HCT116 (cell line): ENCODE measurements at regions not wholly inside any gene's neighbourhood (a gene's known extent, or its start where the extent isn't known, plus 50 kb on each side); places are given as distances from the start of the nearest gene placed in this dataset.

Source experiments
- ATAC-seq: fragments of 200-7000 bp; cut with Tn5 transposase; 2 replicates; pipeline ENCODE4 v1.9.1; 2020; ENCODE audit warnings: mild to moderate bottlenecking, moderate library complexity
- BruUV-seq: library from RNA; stranded (reverse); fragments of 400-500 nt; replicated peaks from 2 replicates; lab custom pipeline; 2021; lab: Mats Ljungman, UMichigan
- CTCF ChIA-PET: fragments of 300-600 bp; sonication (Branson Sonifier 250); formaldehyde crosslinking; loops from one replicate; lab custom pipeline; 2021; ENCODE audit warnings: antibody characterized with exemption; lab: Charles Lee
- POLR2A ChIA-PET: fragments of 300-600, 350-600 bp; sonication (Branson Sonifier 250); formaldehyde crosslinking; loops from one replicate; lab custom pipeline; 2021; ENCODE audit warnings: antibody characterized with exemption; lab: Charles Lee
- RAD21 ChIA-PET, 2 experiments: fragments of 300-600 bp; sonication (Branson Sonifier 250); formaldehyde crosslinking; loops; one replicate each; lab custom pipeline; 2023; ENCODE audit warnings: low total read pairs in 2 of 2; ENCODE audit not compliant: uncharacterized antibody in 2 of 2, unreplicated experiment in 2 of 2, low non-redundant PET in 1 of 2; lab: Charles Lee
- DNase-seq: peaks from one replicate; pipeline ENCODE4 v3.0.0-alpha.2; 2010; ENCODE audit warnings: low read depth, low spot score
- H2AFZ ChIP-seq: fragments of 200-600 bp; shearing (Covaris generic), sonication (generic); 2 replicates; pipeline ENCODE4 v1.6.1; 2017; ENCODE audit warnings: low read depth, mixed run types, mixed read lengths, antibody characterized with exemption, low read length; ENCODE audit not compliant: poor library complexity, severe bottlenecking
- H3K27ac ChIP-seq: 2 replicates; pipeline ENCODE4 v1.5.1; 2012; ENCODE audit warnings: low read depth, low read length
- H3K27me3 ChIP-seq: fragments of 200-600 bp; sonication (generic); 2 replicates; pipeline ENCODE4 v1.6.1; 2016; ENCODE audit warnings: mixed run types, low read length, mixed read lengths; ENCODE audit not compliant: insufficient read depth
- H3K36me3 ChIP-seq, 2 experiments: fragments of 200-500 bp in 1 of 2; fragments of 200-600 bp in 1 of 2; sonication (Bioruptor generic) in 1 of 2; sonication (generic) in 1 of 2; 2 replicates each; pipeline versions ENCODE4 v1.5.1 to v1.6.1; 2014 to 2016; ENCODE audit warnings: low read length in 2 of 2, inconsistent platforms in 1 of 2, mixed read lengths in 1 of 2, mixed run types in 1 of 2; ENCODE audit not compliant: insufficient read depth in 2 of 2, control insufficient read depth in 1 of 2
- H3K4me1 ChIP-seq, 2 experiments: fragments of 200-600 bp in 1 of 2; sonication (generic) in 1 of 2; 2 replicates each; pipeline versions ENCODE4 v1.5.1 to v1.6.1; 2012 to 2017; ENCODE audit warnings: low read length in 2 of 2, inconsistent platforms in 1 of 2, mild to moderate bottlenecking in 1 of 2, mixed read lengths in 1 of 2, mixed run types in 1 of 2, moderate library complexity in 1 of 2; ENCODE audit not compliant: insufficient read depth in 2 of 2, control insufficient read depth in 1 of 2
- H3K4me2 ChIP-seq: fragments of 200-600 bp; sonication (generic); 2 replicates; pipeline ENCODE4 v1.6.1; 2017; ENCODE audit warnings: mixed run types, low read length, mixed read lengths
- H3K4me3 ChIP-seq, 2 experiments: fragments of 200-600 bp in 1 of 2; sonication (generic) in 1 of 2; replicated peaks in 1 of 2; 2 replicates each; pipeline ENCODE4 v1.5.1; 2011 to 2016; ENCODE audit warnings: low read length in 2 of 2, control low read depth in 1 of 2, low read depth in 1 of 2, mild to moderate bottlenecking in 1 of 2, mixed read lengths in 1 of 2, mixed run types in 1 of 2
- H3K79me2 ChIP-seq: fragments of 200-600 bp; sonication (generic); 2 replicates; pipeline ENCODE4 v1.6.1; 2017; ENCODE audit warnings: mild to moderate bottlenecking, mixed run types, low read length, moderate library complexity, mixed read lengths; ENCODE audit not compliant: insufficient read depth
- H3K9ac ChIP-seq: fragments of 200-600 bp; sonication (generic); 2 replicates; pipeline ENCODE4 v1.6.1; 2016; ENCODE audit warnings: low read length, mixed read lengths
- H3K9me2 ChIP-seq: fragments of 200-600 bp; sonication (generic), shearing (Covaris generic); 2 replicates; pipeline ENCODE4 v1.6.1; 2017; ENCODE audit warnings: mixed run types, mild to moderate bottlenecking, moderate library complexity; ENCODE audit not compliant: insufficient read depth
- H3K9me3 ChIP-seq, 2 experiments: fragments of 200-500 bp in 1 of 2; fragments of 200-600 bp in 1 of 2; sonication (Bioruptor generic) in 1 of 2; sonication (generic) in 1 of 2; 2 replicates each; pipeline ENCODE4 v1.6.1; 2014 to 2017; ENCODE audit warnings: low read length in 2 of 2, mixed read lengths in 2 of 2, inconsistent platforms in 1 of 2, low read depth in 1 of 2, mild to moderate bottlenecking in 1 of 2, mixed run types in 1 of 2, moderate library complexity in 1 of 2; ENCODE audit not compliant: control insufficient read depth in 1 of 2, insufficient read depth in 1 of 2
- H4K20me1 ChIP-seq: fragments of 200-600 bp; sonication (generic), shearing (Covaris generic); 2 replicates; pipeline ENCODE4 v1.6.1; 2017; ENCODE audit warnings: mixed run types, mild to moderate bottlenecking, moderate library complexity; ENCODE audit not compliant: insufficient read depth
- FOSL1 ChIP-seq: IDR thresholded peaks from 2 replicates; pipeline ENCODE4 v1.6.1; 2012; ENCODE audit warnings: low read depth
- REST ChIP-seq: IDR thresholded peaks from 2 replicates; pipeline ENCODE4 v1.6.1; 2012; ENCODE audit warnings: low read depth
- SIN3A ChIP-seq: IDR thresholded peaks from 2 replicates; pipeline ENCODE4 v1.6.1; 2012; ENCODE audit warnings: low read depth
- SRF ChIP-seq: IDR thresholded peaks from 2 replicates; pipeline ENCODE4 v1.6.1; 2012; ENCODE audit warnings: low read depth
- intact Hi-C: fragments of 100-400 bp; cut with micrococcal nuclease; formaldehyde crosslinking; loops from 2 replicates; pipeline ENCODE4 v1.10.0; 2022

GRCh38 chr20:24139846-24140245 is 151.3 kb upstream of the GGTLC1 start:
- Histone ChIP-seq H3K9me2 (no peaks in the 10 kb centered on the region), H3K4me3 (no peak overlapping the region)
- RAD21 ChIA-PET, result no interaction called here

More at GRCh38 chr20:24139846-24140245, 151.3 kb upstream of the GGTLC1 start:
- no peaks in the 10 kb centered on the region for H3K79me2 ChIP-seq
- intact Hi-C loops, result no loop called here
- H4K20me1 ChIP-seq, result no peaks in the 10 kb centered on the region
- BruUV-seq, result no TSS peak
- POLR2A ChIA-PET, result no interaction called here
- H3K9me3 ChIP-seq, result peaks cover 0 to 5% of the 10 kb centered on the region in 2 experiments; a peak in 2 of 4 replicates
- H3K36me3 ChIP-seq, result no peaks in the 10 kb centered on the region
- no peak overlapping the region for H3K4me2 ChIP-seq
- no peaks in the 10 kb centered on the region; the same call in 1 of the 2 replicates for H3K27me3 ChIP-seq
- CTCF ChIA-PET, result no interaction called here
- no peak overlapping the region for H3K27ac ChIP-seq
- TF ChIP-seq SRF (no peak), FOSL1 (no peak), REST (no peak), SIN3A (no peak)
- DNase-seq, result no peak
- ATAC-seq, result no peak
- no peak overlapping the region for H3K9ac ChIP-seq
- no peaks in the 10 kb centered on the region for H3K4me1 ChIP-seq
- H2AFZ ChIP-seq, result no peak overlapping the region
